GM18498 (cell line): ENCODE measurements at regions not wholly inside any gene's neighbourhood (a gene's known extent, or its start where the extent isn't known, plus 50 kb on each side); places are given as distances from the start of the nearest gene placed in this dataset.
"Not testable (repeated sequence)": the region's sequence is repeated elsewhere in the genome, so short reads cannot be mapped to it uniquely, and the experiment has no call there.

Source experiments
- ATAC-seq: cut with Tn5 transposase; IDR thresholded peaks from one replicate; pipeline ENCODE4 v1.9.1; 2021; ENCODE audit warnings: mild to moderate bottlenecking, moderate library complexity; ENCODE audit not compliant: unreplicated experiment

GRCh38 chr1:74943046-74943445, 191.1 kb upstream of the LHX8 start:
- ATAC-seq: no peak

- no peak for ATAC-seq
Measured at GRCh38 chr1:74946388-74946787, 187.8 kb upstream of the LHX8 start.

- ATAC-seq: not testable (repeated sequence)
Measured at GRCh38 chr1:74949348-74949747, 184.8 kb upstream of the LHX8 start.

GRCh38 chr1:74951981-74952380, 182.2 kb upstream of the LHX8 start:
- not testable (repeated sequence) for ATAC-seq

GRCh38 chr1:74952786-74953185, 181.4 kb upstream of the LHX8 start:
- ATAC-seq: no peak

- ATAC-seq: no peak
Measured at GRCh38 chr1:74953622-74954021, 180.6 kb upstream of the LHX8 start.

GRCh38 chr1:74963120-74963519, 171.1 kb upstream of the LHX8 start:
- no peak for ATAC-seq

- no peak for ATAC-seq
Measured at GRCh38 chr1:74964508-74965102, 169.6 kb upstream of the LHX8 start.

GRCh38 chr1:74969566-74970135, 164.5 kb upstream of the LHX8 start:
- no peak for ATAC-seq

- ATAC-seq: no peak
Measured at GRCh38 chr1:74971982-74972381, 162.2 kb upstream of the LHX8 start.

GRCh38 chr1:74976491-74976890, 157.7 kb upstream of the LHX8 start:
- no peak for ATAC-seq

- ATAC-seq: not testable (repeated sequence)
Measured at GRCh38 chr1:74992448-74992847, 141.7 kb upstream of the LHX8 start.

GRCh38 chr1:74995821-74996220, 138.4 kb upstream of the LHX8 start:
- no peak for ATAC-seq

GRCh38 chr1:75010547-75010946, 123.6 kb upstream of the LHX8 start:
- no peak for ATAC-seq

- no peak for ATAC-seq
Measured at GRCh38 chr1:75014250-75014649, 119.9 kb upstream of the LHX8 start.

- no peak for ATAC-seq
Measured at GRCh38 chr1:75023005-75023404, 111.2 kb upstream of the LHX8 start.

- ATAC-seq: no peak
Measured at GRCh38 chr1:75034376-75034775, 99.8 kb upstream of the LHX8 start.

GRCh38 chr1:75035536-75035935, 98.7 kb upstream of the LHX8 start:
- no peak for ATAC-seq

- no peak for ATAC-seq
Measured at GRCh38 chr1:75053207-75053606, 81.0 kb upstream of the LHX8 start.

GRCh38 chr1:75058424-75058823, 75.8 kb upstream of the LHX8 start:
- ATAC-seq: no peak

- no peak for ATAC-seq
Measured at GRCh38 chr1:75062111-75062510, 72.1 kb upstream of the LHX8 start.

- ATAC-seq: no peak
Measured at GRCh38 chr1:75067975-75068374, 66.2 kb upstream of the LHX8 start.

GRCh38 chr1:75074831-75075395, 59.3 kb upstream of the LHX8 start:
- ATAC-seq: no peak
